ENCODE measurements at regions not wholly inside any gene's neighbourhood (a gene's known extent, or its start where the extent isn't known, plus 50 kb on each side); places are given as distances from the start of the nearest gene placed in this dataset.
"Not testable (repeated sequence)": the region's sequence is repeated elsewhere in the genome, so short reads cannot be mapped to it uniquely, and the experiment has no call there.

- Histone ChIP-seq H3K4me3 (no peak overlapping the region), H3K36me3 (no peaks in the 10 kb centered on the region), H3K27me3 (peaks cover 0 to 24% (median 0%) of the 10 kb centered on the region in 4 donors), H3K27ac (no peak overlapping the region), H3K9me3 (no peaks in the 10 kb centered on the region), H3K4me1 (peaks cover 0 to 12% (median 0%) of the 10 kb centered on the region in 3 donors)
- intact Hi-C loops (cut with DNase I): no loop called here
- no peak for DNase-seq
- 92 to 97% methylated on average over 19 to 23 of the region's 30 CpGs for WGBS, 2 donors
- no peak for TF ChIP-seq POLR2A (IDR thresholded peaks at IDR 0.05)
- TF ChIP-seq CTCF (IDR thresholded peaks at IDR 0.05): no peak
Measured at GRCh38 chr20:25991051-25991755, 294.6 kb upstream of the ZNF337 start.

GRCh38 chr20:25989686-25990085, 293.0 kb upstream of the ZNF337 start:
- intact Hi-C loops (cut with DNase I): not testable (repeated sequence)
- 93 to 98% methylated on average over 8 to 10 of the region's 11 CpGs for WGBS, 2 donors

GRCh38 chr20:25989196-25989595, 292.5 kb upstream of the ZNF337 start:
- peaks cover 0 to 26% (median 0%) of the 10 kb centered on the region in 4 donors for H3K27me3 ChIP-seq
- H3K27ac ChIP-seq: no peak overlapping the region
- TF ChIP-seq POLR2A (IDR thresholded peaks at IDR 0.05) (no peak), CTCF (IDR thresholded peaks at IDR 0.05) (no peak)
- peaks cover 0 to 13% (median 0%) of the 10 kb centered on the region in 3 donors for H3K4me1 ChIP-seq
- H3K4me3 ChIP-seq: no peak overlapping the region
- H3K9me3 ChIP-seq: no peaks in the 10 kb centered on the region
- H3K36me3 ChIP-seq: no peaks in the 10 kb centered on the region
- intact Hi-C loops (cut with DNase I): no loop called here
- WGBS, 2 donors: 93 to 95% methylated on average over 11 to 19 of the region's 19 CpGs
- DNase-seq: no peak

More at GRCh38 chr20:25989686-25990085, 293.0 kb upstream of the ZNF337 start:
- H3K4me3 ChIP-seq, H3K27ac ChIP-seq, DNase-seq, H3K9me3 ChIP-seq, H3K36me3 ChIP-seq: not testable (repeated sequence)
- Histone ChIP-seq H3K4me1 (peaks cover 0 to 13% (median 0%) of the 10 kb centered on the region in 3 donors), H3K27me3 (peaks cover 0 to 26% (median 0%) of the 10 kb centered on the region in 4 donors)

- H3K4me3 ChIP-seq; DNase-seq; H3K27ac ChIP-seq; intact Hi-C loops (cut with DNase I); H3K9me3 ChIP-seq; H3K36me3 ChIP-seq: not testable (repeated sequence)
- 90 to 94% methylated on average over 10 to 13 of the region's 14 CpGs for WGBS, 2 donors
- Histone ChIP-seq H3K4me1 (peaks cover 0 to 13% (median 0%) of the 10 kb centered on the region in 3 donors), H3K27me3 (peaks cover 0 to 23% (median 0%) of the 10 kb centered on the region in 4 donors)
Measured at GRCh38 chr20:25987928-25988560, 291.4 kb upstream of the ZNF337 start.

GRCh38 chr20:25987073-25987927, 290.6 kb upstream of the ZNF337 start:
- no peak for TF ChIP-seq POLR2A (IDR thresholded peaks at IDR 0.05)
- TF ChIP-seq CTCF (IDR thresholded peaks at IDR 0.05): peak in 2 of 6 experiments; percentile 8 to 29
- no peak for DNase-seq
- Histone ChIP-seq H3K27me3 (peaks cover 0 to 23% (median 0%) of the 10 kb centered on the region in 4 donors), H3K4me1 (peaks cover 0 to 13% (median 0%) of the 10 kb centered on the region in 3 donors), H3K36me3 (no peaks in the 10 kb centered on the region), H3K9me3 (no peaks in the 10 kb centered on the region), H3K4me3 (peak overlapping the region; percentile 11 to 55 (median 28)), H3K27ac (no peak overlapping the region)
- intact Hi-C loops (cut with DNase I): no loop called here
- WGBS, 2 donors: 59 to 62% methylated on average over 10 to 12 of the region's 46 CpGs
